ENCODE measurements at regions not wholly inside any gene's neighbourhood (a gene's known extent, or its start where the extent isn't known, plus 50 kb on each side); places are given as distances from the start of the nearest gene placed in this dataset.

DNA sequence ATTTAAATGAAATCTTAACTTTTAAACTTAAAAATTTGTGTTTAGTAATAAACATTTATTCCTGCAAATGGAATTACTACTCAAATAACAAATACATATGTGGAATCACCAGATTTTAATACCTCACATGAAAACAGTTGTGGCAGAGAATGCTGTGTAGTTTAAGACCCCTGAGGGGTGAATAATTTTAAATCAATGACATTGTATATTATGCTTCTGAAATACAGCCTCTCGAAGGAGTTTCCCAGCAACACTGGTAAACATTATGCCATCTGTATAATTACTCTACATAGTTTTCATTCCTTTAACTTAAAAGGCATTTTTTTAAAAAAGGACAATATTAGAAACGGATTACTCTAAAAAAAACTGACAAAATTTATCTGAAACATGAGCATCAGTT, 2313.3 kb downstream of the ARAP2 start:
- no peak for TF ChIP-seq POLR2A (IDR thresholded peaks at IDR 0.05)
- TF ChIP-seq, protein P1, sequence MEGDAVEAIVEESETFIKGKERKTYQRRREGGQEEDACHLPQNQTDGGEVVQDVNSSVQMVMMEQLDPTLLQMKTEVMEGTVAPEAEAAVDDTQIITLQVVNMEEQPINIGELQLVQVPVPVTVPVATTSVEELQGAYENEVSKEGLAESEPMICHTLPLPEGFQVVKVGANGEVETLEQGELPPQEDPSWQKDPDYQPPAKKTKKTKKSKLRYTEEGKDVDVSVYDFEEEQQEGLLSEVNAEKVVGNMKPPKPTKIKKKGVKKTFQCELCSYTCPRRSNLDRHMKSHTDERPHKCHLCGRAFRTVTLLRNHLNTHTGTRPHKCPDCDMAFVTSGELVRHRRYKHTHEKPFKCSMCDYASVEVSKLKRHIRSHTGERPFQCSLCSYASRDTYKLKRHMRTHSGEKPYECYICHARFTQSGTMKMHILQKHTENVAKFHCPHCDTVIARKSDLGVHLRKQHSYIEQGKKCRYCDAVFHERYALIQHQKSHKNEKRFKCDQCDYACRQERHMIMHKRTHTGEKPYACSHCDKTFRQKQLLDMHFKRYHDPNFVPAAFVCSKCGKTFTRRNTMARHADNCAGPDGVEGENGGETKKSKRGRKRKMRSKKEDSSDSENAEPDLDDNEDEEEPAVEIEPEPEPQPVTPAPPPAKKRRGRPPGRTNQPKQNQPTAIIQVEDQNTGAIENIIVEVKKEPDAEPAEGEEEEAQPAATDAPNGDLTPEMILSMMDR (IDR thresholded peaks at IDR 0.05): no peak

Data from right lobe of liver (tissue), 4 donors.